HG02642 (cell line): ENCODE measurements at regions not wholly inside any gene's neighbourhood (a gene's known extent, or its start where the extent isn't known, plus 50 kb on each side); places are given as distances from the start of the nearest gene placed in this dataset.
"Not testable (repeated sequence)": the region's sequence is repeated elsewhere in the genome, so short reads cannot be mapped to it uniquely, and the experiment has no call there.

Experiments
- ATAC-seq: cut with Tn5 transposase; IDR thresholded peaks from one replicate; pipeline ENCODE4 v1.9.1; 2021; ENCODE audit warnings: mild to moderate bottlenecking; ENCODE audit not compliant: unreplicated experiment, poor library complexity

- ATAC-seq: peak; percentile 58
These were observed 74.4 kb upstream of the CHD6 start for GRCh38 chr20:41692479-41693135.

GRCh38 chr20:41691443-41691842, 73.3 kb upstream of the CHD6 start:
- ATAC-seq: no peak

GRCh38 chr20:41690702-41691101, 72.5 kb upstream of the CHD6 start:
- ATAC-seq: no peak

- no peak for ATAC-seq
These were observed 68.8 kb upstream of the CHD6 start for GRCh38 chr20:41686961-41687360.

- not testable (repeated sequence) for ATAC-seq
These were observed 67.0 kb upstream of the CHD6 start for GRCh38 chr20:41685145-41685544.

DNA sequence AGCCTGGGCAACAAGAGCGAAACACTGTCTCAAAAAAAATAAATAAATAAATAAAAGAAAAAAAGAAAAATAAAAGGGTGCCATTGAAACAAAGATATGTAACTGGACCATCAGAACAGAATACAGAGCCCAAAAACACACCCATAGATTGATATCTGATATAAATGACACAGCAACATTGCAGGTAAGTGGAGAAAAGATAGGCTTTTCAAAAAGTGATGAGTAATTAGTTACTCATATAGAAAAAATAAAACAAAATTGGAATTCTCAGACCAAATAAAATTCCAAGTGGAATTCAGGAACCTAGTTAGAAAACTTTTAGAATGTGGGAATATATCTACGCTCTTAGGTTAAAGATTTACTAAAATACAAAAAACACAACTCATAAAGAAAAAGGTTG, 60.6 kb upstream of the CHD6 start:
- no peak for ATAC-seq

- ATAC-seq: no peak
These were observed 54.1 kb upstream of the CHD6 start for GRCh38 chr20:41672282-41672681.

GRCh38 chr20:41671143-41671542, 53.0 kb upstream of the CHD6 start:
- no peak for ATAC-seq

GRCh38 chr20:41670631-41671030, 52.5 kb upstream of the CHD6 start:
- ATAC-seq: no peak

- no peak for ATAC-seq
These were observed 51.6 kb upstream of the CHD6 start for GRCh38 chr20:41669708-41670263.

DNA sequence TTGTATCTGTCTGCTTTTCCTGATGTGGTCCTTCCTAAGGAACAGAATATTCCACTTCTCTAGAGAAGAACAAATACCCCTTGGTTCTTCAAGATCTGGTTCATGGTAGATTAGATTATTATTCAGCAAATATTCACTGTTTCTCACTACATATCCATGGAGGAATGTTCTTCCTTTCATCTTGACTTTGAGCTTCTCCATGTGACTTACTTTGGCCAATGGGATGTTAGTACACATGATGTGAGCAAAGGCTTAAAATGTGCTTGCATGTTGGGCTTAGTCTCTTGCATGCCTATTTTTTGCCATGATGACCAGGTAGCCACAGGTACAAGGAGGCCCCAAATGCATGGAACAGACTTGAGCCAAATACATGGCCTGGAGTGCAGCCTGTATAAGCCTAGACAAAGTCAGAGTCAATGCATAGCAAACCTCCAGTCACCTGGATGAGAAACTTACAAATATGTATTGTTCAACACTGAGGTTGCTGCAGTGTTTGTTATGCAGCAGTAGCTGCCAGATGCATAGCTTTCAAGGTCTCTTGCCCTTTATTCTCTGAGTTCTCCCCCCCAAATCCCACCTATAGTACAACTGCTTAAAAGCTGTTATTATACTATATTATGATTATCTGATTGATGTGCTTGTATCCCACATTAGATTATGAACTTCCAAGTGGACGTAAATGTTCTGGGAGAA, 50.0 kb upstream of the CHD6 start:
- ATAC-seq: no peak
